Mucosa of descending colon (tissue), 3 donors: ENCODE measurements at regions not wholly inside any gene's neighbourhood (a gene's known extent, or its start where the extent isn't known, plus 50 kb on each side); places are given as distances from the start of the nearest gene placed in this dataset.
A peak's percentile ranks its signal among the peaks of the same experiment; 100 is the strongest.

Experiments
- ATAC-seq: fragments of 200-7000 bp; cut with Tn5 transposase; one replicate; pipeline ENCODE4 v1.9.1; 2020; ENCODE audit warnings: mild to moderate bottlenecking, moderate library complexity
- DNase-seq, 3 donors: peaks; one replicate each; pipeline ENCODE4 v3.0.0-alpha.2; 2020
- H3K36me3 ChIP-seq: fragments of 200-600 bp; one replicate; pipeline ENCODE4 v1.8.0; 2021; ENCODE audit warnings: low read depth, mild to moderate bottlenecking
- H3K4me1 ChIP-seq: fragments of 200-600 bp; one replicate; pipeline ENCODE4 v1.8.0; 2021; ENCODE audit warnings: low read depth, mild to moderate bottlenecking
- H3K4me3 ChIP-seq: fragments of 200-600 bp; one replicate; pipeline ENCODE4 v1.8.0; 2021; ENCODE audit warnings: mild to moderate bottlenecking
- H3K9me3 ChIP-seq: fragments of 200-600 bp; one replicate; pipeline ENCODE4 v1.8.0; 2021; ENCODE audit warnings: mild to moderate bottlenecking
- intact Hi-C, 2 donors: fragments of 100-400 bp; cut with DNase I in 1 of 2; cut with micrococcal nuclease in 1 of 2; formaldehyde crosslinking; loops; one replicate each; pipeline versions ENCODE4 v1.11.0 to v1.11.1; 2022; cut with DNase I, micrococcal nuclease
- TF ChIP-seq, protein P1 (sequence below): fragments of 200-600 bp; IDR thresholded peaks from one replicate; pipeline ENCODE4 v1.8.0; 2022; ENCODE audit warnings: antibody characterized with exemption, mild to moderate bottlenecking
- donor health status: DM: no; HTN: no; CAD: no; lungs with moderate emphysema.
- donor health status: DM: no; HTN: no; CAD: no.
- donor health status: DM: no; HTN: yes; CAD: no.

DNA sequence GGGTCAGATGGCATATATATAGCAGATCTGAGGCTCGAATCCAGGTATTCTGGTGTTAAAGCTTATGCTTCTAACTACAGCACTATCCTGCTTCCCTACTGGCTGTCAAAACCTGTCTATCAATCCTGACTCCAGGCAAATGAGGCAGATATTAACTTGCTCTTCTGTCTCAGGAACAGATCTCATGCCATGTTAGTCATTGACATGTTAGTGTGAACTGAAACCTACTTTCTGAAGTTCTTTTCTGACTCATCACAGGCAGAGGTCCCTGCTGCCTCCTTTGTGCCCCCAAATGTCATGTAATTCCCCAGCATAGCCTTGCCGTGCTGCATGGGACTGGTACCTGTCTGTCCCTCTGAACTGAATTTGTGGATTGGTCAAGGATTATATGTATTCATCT, 125.0 kb upstream of the SMAD3 start:
- Histone ChIP-seq H3K36me3 (no peaks in the 10 kb centered on the region), H3K4me1 (peaks cover 5% of the 10 kb centered on the region), H3K4me3 (no peak overlapping the region), H3K9me3 (no peaks in the 10 kb centered on the region)
- intact Hi-C loops, result loop anchor here in 1 of 2 donors (10.0 kb wide), 2 partner anchors 364 to 494 kb away; no protein-coding TSS in a partner anchor
- TF ChIP-seq, protein P1, sequence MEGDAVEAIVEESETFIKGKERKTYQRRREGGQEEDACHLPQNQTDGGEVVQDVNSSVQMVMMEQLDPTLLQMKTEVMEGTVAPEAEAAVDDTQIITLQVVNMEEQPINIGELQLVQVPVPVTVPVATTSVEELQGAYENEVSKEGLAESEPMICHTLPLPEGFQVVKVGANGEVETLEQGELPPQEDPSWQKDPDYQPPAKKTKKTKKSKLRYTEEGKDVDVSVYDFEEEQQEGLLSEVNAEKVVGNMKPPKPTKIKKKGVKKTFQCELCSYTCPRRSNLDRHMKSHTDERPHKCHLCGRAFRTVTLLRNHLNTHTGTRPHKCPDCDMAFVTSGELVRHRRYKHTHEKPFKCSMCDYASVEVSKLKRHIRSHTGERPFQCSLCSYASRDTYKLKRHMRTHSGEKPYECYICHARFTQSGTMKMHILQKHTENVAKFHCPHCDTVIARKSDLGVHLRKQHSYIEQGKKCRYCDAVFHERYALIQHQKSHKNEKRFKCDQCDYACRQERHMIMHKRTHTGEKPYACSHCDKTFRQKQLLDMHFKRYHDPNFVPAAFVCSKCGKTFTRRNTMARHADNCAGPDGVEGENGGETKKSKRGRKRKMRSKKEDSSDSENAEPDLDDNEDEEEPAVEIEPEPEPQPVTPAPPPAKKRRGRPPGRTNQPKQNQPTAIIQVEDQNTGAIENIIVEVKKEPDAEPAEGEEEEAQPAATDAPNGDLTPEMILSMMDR, result no peak
- DNase-seq, result no peak
- no peak for ATAC-seq

DNA sequence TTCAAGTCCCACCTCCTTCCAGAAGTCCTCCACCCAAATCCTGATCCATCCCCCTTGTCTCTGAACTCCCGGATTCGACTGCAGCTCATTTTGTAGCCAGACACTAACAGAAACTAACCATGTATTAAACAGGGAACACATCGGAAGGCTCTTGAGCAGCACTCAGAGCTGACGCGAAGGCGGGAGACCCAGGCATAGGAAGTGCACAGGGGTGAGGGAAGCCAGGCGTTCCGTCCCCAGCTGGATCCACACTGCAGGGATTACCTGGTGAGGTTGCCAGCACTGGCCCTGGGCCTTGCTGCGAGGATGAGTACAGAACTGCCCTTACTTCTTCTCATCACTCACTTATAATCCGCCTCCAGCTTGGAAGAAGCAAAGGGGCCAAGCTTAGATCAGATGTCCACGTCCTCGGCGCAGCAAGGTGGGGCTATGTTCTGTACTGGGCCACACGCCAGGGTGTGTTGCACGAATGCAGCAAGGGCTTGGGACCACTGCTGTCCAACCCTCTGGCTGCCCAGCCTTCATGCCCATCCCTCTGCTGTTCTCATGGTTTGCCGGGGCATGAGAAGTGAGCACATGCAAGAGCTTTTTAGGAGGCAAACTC, 124.2 kb upstream of the SMAD3 start:
- TF ChIP-seq, protein P1, result no peak
- H3K4me3 ChIP-seq, result no peak overlapping the region
- intact Hi-C loops, result loop anchor here in 1 of 2 donors (10.0 kb wide), 2 partner anchors 364 to 494 kb away; no protein-coding TSS in a partner anchor
- DNase-seq (no peak), ATAC-seq (no peak)
- peaks cover 5% of the 10 kb centered on the region for H3K4me1 ChIP-seq
- H3K9me3 ChIP-seq, result no peaks in the 10 kb centered on the region
- H3K36me3 ChIP-seq, result no peaks in the 10 kb centered on the region

DNA sequence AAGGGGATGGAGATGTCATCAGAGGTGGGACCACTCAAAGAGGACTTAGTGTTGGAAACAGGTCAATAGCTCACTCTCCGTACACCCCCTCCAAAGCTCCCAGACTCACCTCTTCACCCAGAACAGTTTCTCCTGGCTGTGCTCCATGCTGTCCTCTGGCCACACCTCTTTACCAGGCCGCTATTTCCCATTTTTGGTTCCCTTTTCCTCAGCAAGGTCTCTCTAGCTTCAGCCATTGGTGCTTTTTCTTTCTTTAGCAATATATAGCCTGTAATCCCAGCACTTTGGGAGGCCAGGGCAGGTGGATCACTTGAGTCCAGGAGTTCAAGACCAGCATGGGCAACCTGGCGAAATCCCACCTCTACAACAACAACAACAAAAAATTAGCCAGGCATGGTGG, 123.6 kb upstream of the SMAD3 start:
- Histone ChIP-seq H3K9me3 (no peaks in the 10 kb centered on the region), H3K4me3 (no peak overlapping the region), H3K4me1 (peaks cover 5% of the 10 kb centered on the region), H3K36me3 (no peaks in the 10 kb centered on the region)
- DNase-seq, result no peak
- intact Hi-C loops, result loop anchor here in 1 of 2 donors (10.0 kb wide), 2 partner anchors 363 to 493 kb away; no protein-coding TSS in a partner anchor
- no peak for ATAC-seq
- TF ChIP-seq, protein P1, result no peak

DNA sequence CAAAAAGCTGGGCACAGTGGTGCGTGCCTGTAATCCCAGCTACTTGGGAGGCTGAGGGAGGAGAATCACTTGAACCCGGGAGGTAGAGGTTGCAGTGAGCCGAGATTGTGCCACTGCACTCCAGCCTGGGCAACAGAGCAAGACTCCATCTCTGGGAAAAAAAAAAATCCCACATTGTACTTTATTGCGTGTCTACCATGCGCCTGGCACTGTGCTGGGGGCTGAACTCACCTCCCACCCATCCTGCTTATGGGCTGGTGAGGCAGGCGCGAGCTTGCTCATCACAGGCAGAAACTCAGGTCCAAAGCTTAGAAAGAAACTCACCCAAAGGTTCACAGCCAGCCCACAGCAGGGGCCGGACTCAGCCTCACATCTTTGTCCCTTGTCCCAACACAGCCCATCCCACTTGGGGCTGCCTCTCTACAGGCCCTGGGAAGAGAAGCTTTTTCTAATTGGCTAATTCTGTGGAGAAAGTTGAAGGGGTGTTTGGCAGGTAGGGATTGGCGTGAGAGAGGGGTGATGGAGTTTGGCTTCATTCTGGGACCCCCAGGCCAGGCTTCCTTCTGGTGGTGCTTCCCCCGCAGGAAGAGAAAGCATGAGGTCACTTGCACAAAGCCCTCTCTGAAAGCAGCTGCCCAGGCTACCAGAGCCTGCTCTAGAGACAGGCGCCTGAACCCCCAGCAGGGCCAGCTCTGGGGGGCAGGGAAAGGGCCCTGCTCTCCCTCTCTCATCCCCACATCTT, 122.6 kb upstream of the SMAD3 start:
- intact Hi-C loops, result loop anchor here in 1 of 2 donors (10.0 kb wide), 2 partner anchors 362 to 492 kb away; no protein-coding TSS in a partner anchor
- ATAC-seq, result no peak

DNA sequence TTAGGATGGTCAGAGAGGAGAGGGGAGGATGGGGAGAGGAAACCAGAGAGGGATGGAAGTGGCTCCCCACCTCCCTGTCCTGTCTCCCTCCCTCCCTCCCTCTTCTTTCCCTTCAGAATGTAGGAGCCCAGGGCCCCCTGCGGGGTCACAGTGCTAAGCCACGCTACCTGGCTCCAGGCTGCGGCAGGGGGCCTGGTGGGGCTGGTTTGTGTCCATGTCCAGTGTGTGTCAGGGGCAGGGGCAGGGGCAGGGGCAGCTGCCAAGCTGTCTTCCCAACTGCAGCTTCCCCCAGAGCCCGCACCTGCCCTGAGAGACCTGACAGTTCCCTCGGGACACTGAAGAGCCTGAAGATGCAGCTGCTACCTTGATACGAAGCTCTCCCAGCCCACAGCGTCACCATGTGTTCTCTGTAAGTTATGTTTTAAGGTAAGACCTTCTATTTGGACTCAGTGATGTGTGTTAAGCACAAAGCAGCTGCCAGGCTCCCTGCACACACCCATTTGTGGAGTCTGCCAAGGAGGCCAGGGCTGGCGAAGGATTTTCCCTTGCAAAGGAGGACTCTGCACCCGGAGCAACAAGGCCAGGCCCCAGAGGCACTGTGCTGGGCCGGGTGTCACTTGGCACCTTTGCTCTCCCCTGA, 121.8 kb upstream of the SMAD3 start:
- H3K36me3 ChIP-seq, result no peaks in the 10 kb centered on the region
- peaks cover 5% of the 10 kb centered on the region for H3K4me1 ChIP-seq
- no peak overlapping the region for H3K4me3 ChIP-seq
- DNase-seq (peak in 2 of 3 donors; percentile 44 to 66), ATAC-seq (peak; percentile 81)
- intact Hi-C loops, result loop anchor here in 1 of 2 donors (10.0 kb wide), 2 partner anchors 361 to 491 kb away; no protein-coding TSS in a partner anchor
- TF ChIP-seq, protein P1, result no peak
- H3K9me3 ChIP-seq, result no peaks in the 10 kb centered on the region

More for the DNA sequence above, 122.6 kb upstream of the SMAD3 start:
- TF ChIP-seq, protein P1, result no peak
- no peak for DNase-seq
- Histone ChIP-seq H3K36me3 (no peaks in the 10 kb centered on the region), H3K4me3 (no peak overlapping the region), H3K9me3 (no peaks in the 10 kb centered on the region), H3K4me1 (peaks cover 5% of the 10 kb centered on the region)
